BLaER1 (cell line): ENCODE measurements at regions not wholly inside any gene's neighbourhood (a gene's known extent, or its start where the extent isn't known, plus 50 kb on each side); places are given as distances from the start of the nearest gene placed in this dataset.

Experiments
- H3K27ac ChIP-seq: shearing (Covaris generic); formaldehyde crosslinking; 2 replicates; pipeline ENCODE4 v1.8.1; 2022
- H3K27me3 ChIP-seq: shearing (Covaris generic); formaldehyde crosslinking; 2 replicates; pipeline ENCODE4 v1.8.1; 2022
- H3K36me3 ChIP-seq: shearing (Covaris generic); formaldehyde crosslinking; 2 replicates; pipeline ENCODE4 v1.8.1; 2022
- H3K4me1 ChIP-seq: shearing (Covaris generic); formaldehyde crosslinking; 2 replicates; pipeline ENCODE4 v1.8.1; 2022
- H3K4me2 ChIP-seq: shearing (Covaris generic); formaldehyde crosslinking; 2 replicates; pipeline ENCODE4 v1.8.1; 2022
- H3K4me3 ChIP-seq: shearing (Covaris generic); formaldehyde crosslinking; 2 replicates; pipeline ENCODE4 v1.8.1; 2022
- H3K9ac ChIP-seq: shearing (Covaris generic); formaldehyde crosslinking; 2 replicates; pipeline ENCODE4 v1.8.1; 2022
- H3K9me3 ChIP-seq: shearing (Covaris generic); formaldehyde crosslinking; 2 replicates; pipeline ENCODE4 v1.8.1; 2022
- H4K20me1 ChIP-seq: shearing (Covaris generic); formaldehyde crosslinking; 2 replicates; pipeline ENCODE4 v1.8.1; 2022
- Cebpa-rat ChIP-seq: shearing (Covaris generic); IDR thresholded peaks from 2 replicates; pipeline ENCODE4 v1.8.1; 2022

DNA sequence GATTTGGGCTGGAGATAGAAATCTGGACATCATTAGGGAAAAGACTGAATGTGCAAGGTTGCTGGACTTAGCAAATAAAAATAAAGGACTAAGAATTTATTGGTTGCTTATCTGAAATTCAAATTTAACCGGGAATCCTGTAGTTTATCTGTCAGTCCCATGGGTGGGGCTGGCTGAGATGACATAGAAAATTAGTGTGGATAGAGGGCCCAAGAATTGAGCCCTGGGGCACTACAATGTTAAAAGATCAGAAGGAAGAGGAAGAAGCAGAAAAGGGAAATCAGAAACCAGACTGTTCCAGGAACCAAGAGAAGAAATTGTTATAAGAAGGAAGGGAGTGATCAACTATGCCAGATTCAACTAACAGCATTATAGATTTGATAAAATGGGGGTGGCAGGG lies 96.7 kb upstream of the CCDC196 start:
- no peak overlapping the region for H3K4me2 ChIP-seq
- no peaks in the 10 kb centered on the region for H3K27me3 ChIP-seq
- TF ChIP-seq Cebpa-rat = no peak
- H3K36me3 ChIP-seq = no peaks in the 10 kb centered on the region
- no peak overlapping the region for H3K27ac ChIP-seq
- no peak overlapping the region for H3K4me3 ChIP-seq
- H3K9me3 ChIP-seq = no peaks in the 10 kb centered on the region
- no peak overlapping the region for H3K9ac ChIP-seq
- no peaks in the 10 kb centered on the region for H4K20me1 ChIP-seq
- no peaks in the 10 kb centered on the region for H3K4me1 ChIP-seq

- H3K4me2 ChIP-seq = no peak overlapping the region
- no peaks in the 10 kb centered on the region for H3K27me3 ChIP-seq
- no peaks in the 10 kb centered on the region for H4K20me1 ChIP-seq
- H3K9ac ChIP-seq = no peak overlapping the region
- no peak overlapping the region for H3K4me3 ChIP-seq
- H3K36me3 ChIP-seq = no peaks in the 10 kb centered on the region
- no peak for TF ChIP-seq Cebpa-rat
- H3K27ac ChIP-seq = no peak overlapping the region
- H3K9me3 ChIP-seq = no peaks in the 10 kb centered on the region
- H3K4me1 ChIP-seq = peaks cover 8% of the 10 kb centered on the region
Measured at GRCh38 chr14:66395300-66395699, 90.9 kb upstream of the CCDC196 start.

- H3K4me1 ChIP-seq = peaks cover 8% of the 10 kb centered on the region
- H3K36me3 ChIP-seq = no peaks in the 10 kb centered on the region
- H3K4me2 ChIP-seq = no peak overlapping the region
- H3K27me3 ChIP-seq = no peaks in the 10 kb centered on the region
- no peaks in the 10 kb centered on the region for H3K9me3 ChIP-seq
- no peak overlapping the region for H3K4me3 ChIP-seq
- TF ChIP-seq Cebpa-rat = no peak
- H3K27ac ChIP-seq = no peak overlapping the region
- H4K20me1 ChIP-seq = no peaks in the 10 kb centered on the region
- no peak overlapping the region for H3K9ac ChIP-seq
Measured at GRCh38 chr14:66396164-66396563, 90.0 kb upstream of the CCDC196 start.

GRCh38 chr14:66398437-66398836 lies 87.7 kb upstream of the CCDC196 start:
- no peak overlapping the region for H3K27ac ChIP-seq
- H3K4me3 ChIP-seq = no peak overlapping the region
- no peak overlapping the region for H3K4me2 ChIP-seq
- H3K27me3 ChIP-seq = no peaks in the 10 kb centered on the region
- H4K20me1 ChIP-seq = no peaks in the 10 kb centered on the region
- no peaks in the 10 kb centered on the region for H3K36me3 ChIP-seq
- no peak overlapping the region for H3K9ac ChIP-seq
- H3K9me3 ChIP-seq = no peaks in the 10 kb centered on the region
- peaks cover 19% of the 10 kb centered on the region for H3K4me1 ChIP-seq
- TF ChIP-seq Cebpa-rat = no peak

DNA sequence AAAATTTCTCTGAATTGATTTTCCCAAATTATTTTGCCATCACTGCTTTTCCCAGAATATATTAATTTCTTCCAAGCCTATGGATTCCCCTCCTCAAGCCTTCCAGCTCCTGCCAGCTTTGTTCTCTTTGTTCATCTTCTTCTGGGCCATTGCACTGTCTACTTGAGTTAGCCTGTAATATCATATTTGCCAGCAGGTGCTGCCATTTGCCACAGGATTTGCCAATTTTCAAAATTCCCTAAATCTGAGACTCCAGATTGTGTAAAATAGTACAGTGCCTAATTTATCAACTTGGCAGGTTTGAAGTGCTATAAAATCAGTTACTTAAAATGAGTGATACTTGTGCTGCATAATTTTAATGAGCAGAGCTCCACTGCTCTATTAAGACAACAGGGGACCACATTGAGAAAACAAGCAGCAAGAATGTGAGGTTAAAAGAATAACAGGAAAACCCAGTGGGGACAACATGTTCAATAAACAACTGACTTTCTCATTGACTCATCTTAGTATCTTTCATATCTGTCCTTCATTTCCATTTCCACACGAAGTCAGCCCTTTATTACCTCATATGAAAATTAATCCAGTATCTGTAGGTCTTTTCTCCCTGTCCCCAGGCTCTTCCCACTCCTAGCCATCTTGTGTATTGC lies 84.6 kb upstream of the CCDC196 start:
- Histone ChIP-seq H3K27ac (no peak overlapping the region), H3K9me3 (no peaks in the 10 kb centered on the region), H3K4me3 (no peak overlapping the region), H4K20me1 (no peaks in the 10 kb centered on the region), H3K9ac (no peak overlapping the region), H3K4me2 (no peak overlapping the region), H3K4me1 (peaks cover 11% of the 10 kb centered on the region), H3K36me3 (no peaks in the 10 kb centered on the region), H3K27me3 (no peaks in the 10 kb centered on the region)
- no peak for TF ChIP-seq Cebpa-rat

DNA sequence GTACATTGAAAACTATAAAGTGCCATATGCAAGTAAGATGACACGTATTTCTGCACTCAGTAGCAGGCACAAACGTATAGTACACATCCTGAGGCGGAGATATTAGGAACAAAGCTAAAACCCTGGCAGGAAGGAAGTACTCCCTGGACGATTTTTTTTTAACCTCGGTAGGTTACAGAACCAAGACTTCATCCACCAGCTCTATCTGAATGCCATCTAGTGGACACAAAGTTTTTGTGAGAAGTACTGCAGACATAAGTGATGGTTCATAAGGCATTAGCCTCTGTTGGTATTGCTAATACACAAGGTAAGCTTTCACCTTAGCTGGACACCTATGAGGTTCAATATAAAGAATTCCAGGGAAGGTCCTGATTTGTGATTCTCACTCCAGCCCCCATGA lies 83.0 kb upstream of the CCDC196 start:
- no peak for TF ChIP-seq Cebpa-rat
- Histone ChIP-seq H3K9me3 (no peaks in the 10 kb centered on the region), H3K4me3 (no peak overlapping the region), H3K27ac (no peak overlapping the region), H3K4me2 (peak overlapping the region; percentile 32), H3K4me1 (peaks cover 11% of the 10 kb centered on the region), H3K9ac (no peak overlapping the region), H3K36me3 (no peaks in the 10 kb centered on the region), H4K20me1 (no peaks in the 10 kb centered on the region), H3K27me3 (no peaks in the 10 kb centered on the region)

DNA sequence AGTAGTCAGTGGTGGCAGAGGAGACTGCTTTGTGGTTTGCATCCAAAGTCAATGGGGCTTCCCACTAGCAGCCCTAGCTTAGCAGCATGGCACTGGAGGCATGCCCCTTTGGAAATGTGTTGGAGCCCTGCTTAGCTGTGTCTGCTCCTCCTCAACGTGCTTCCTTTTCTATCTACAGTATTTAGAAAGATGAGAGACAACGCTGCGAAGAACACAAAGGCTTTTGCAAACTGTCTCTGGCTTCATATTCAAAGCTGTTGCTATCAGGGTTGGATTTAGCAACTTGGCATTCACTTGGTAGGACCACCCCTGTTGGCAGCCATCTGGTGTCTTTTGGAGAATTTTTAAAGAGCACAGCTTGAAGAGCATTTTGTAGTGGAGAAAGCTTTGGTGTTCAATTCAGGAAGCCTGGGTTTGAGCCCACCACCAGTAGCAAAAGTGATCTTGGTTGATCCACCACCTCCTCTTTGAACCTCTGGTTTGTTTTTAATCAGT lies 82.1 kb upstream of the CCDC196 start:
- no peak overlapping the region for H3K27ac ChIP-seq
- no peak overlapping the region for H3K4me3 ChIP-seq
- H3K4me2 ChIP-seq = no peak overlapping the region
- H3K27me3 ChIP-seq = no peaks in the 10 kb centered on the region
- no peak overlapping the region for H3K9ac ChIP-seq
- no peaks in the 10 kb centered on the region for H3K36me3 ChIP-seq
- no peaks in the 10 kb centered on the region for H4K20me1 ChIP-seq
- no peak for TF ChIP-seq Cebpa-rat
- 0 out of 2 replicates have a peak, but pooled peaks cover 4% of the 10 kb centered on the region for H3K9me3 ChIP-seq
- H3K4me1 ChIP-seq = peaks cover 11% of the 10 kb centered on the region

- Histone ChIP-seq H3K27me3 (no peaks in the 10 kb centered on the region), H3K36me3 (no peaks in the 10 kb centered on the region), H3K4me2 (no peak overlapping the region), H3K4me3 (no peak overlapping the region), H3K4me1 (peaks cover 11% of the 10 kb centered on the region), H3K27ac (no peak overlapping the region), H3K9me3 (0 out of 2 replicates have a peak, but pooled peaks cover 5% of the 10 kb centered on the region), H4K20me1 (no peaks in the 10 kb centered on the region), H3K9ac (no peak overlapping the region)
- no peak for TF ChIP-seq Cebpa-rat
Measured at GRCh38 chr14:66405158-66405557, 81.0 kb upstream of the CCDC196 start.

GRCh38 chr14:66413901-66414300 lies 72.3 kb upstream of the CCDC196 start:
- Histone ChIP-seq H3K27me3 (no peaks in the 10 kb centered on the region), H3K27ac (no peak overlapping the region), H3K4me2 (no peak overlapping the region), H3K4me1 (no peaks in the 10 kb centered on the region), H4K20me1 (no peaks in the 10 kb centered on the region), H3K9me3 (0 out of 2 replicates have a peak, but pooled peaks cover 3% of the 10 kb centered on the region), H3K4me3 (no peak overlapping the region), H3K9ac (no peak overlapping the region), H3K36me3 (no peaks in the 10 kb centered on the region)
- no peak for TF ChIP-seq Cebpa-rat

- Histone ChIP-seq H3K36me3 (no peaks in the 10 kb centered on the region), H3K9ac (no peak overlapping the region), H3K27me3 (no peaks in the 10 kb centered on the region), H3K4me1 (no peaks in the 10 kb centered on the region), H3K4me2 (no peak overlapping the region), H4K20me1 (no peaks in the 10 kb centered on the region), H3K27ac (no peak overlapping the region), H3K4me3 (no peak overlapping the region), H3K9me3 (no peaks in the 10 kb centered on the region)
- no peak for TF ChIP-seq Cebpa-rat
Measured at GRCh38 chr14:66414511-66414910, 71.7 kb upstream of the CCDC196 start.
